ENCODE measurements at regions not wholly inside any gene's neighbourhood (a gene's known extent, or its start where the extent isn't known, plus 50 kb on each side); places are given as distances from the start of the nearest gene placed in this dataset.
"Not testable (repeated sequence)": the region's sequence is repeated elsewhere in the genome, so short reads cannot be mapped to it uniquely, and the experiment has no call there.

GRCh38 chr6:27049863-27050781, 197.4 kb upstream of the PRSS16 start:
- intact Hi-C loops (cut with micrococcal nuclease; ENCODE audit: unreplicated experiment) = no loop called here
- ATAC-seq = no peak
- POLR2A ChIA-PET = no interaction called here

GRCh38 chr6:27052082-27052730, 195.3 kb upstream of the PRSS16 start:
- H3K27me3 ChIP-seq (ENCODE audit: control insufficient read depth, insufficient read depth, low read length); H3K4me3 ChIP-seq (ENCODE audit: low read depth in 2 of 2, low read length in 2 of 2); in situ Hi-C loops (cut with HindIII; ENCODE audit: low pct_unique_long_range_greater_than_20kb, low sequenced_read_pairs); CTCF ChIA-PET; H3K4me1 ChIP-seq (ENCODE audit: control insufficient read depth, insufficient read depth, low read length); H3K27ac ChIP-seq (ENCODE audit: low read length); DNase-seq (ENCODE audit: low read depth, low spot score); POLR2A ChIA-PET; ATAC-seq; BruUV-seq (replicated peaks); H3K36me3 ChIP-seq (ENCODE audit: control insufficient read depth, insufficient read depth, low read length); H3K9me3 ChIP-seq (ENCODE audit: control insufficient read depth, insufficient read depth, low read depth, low read length): not testable (repeated sequence)
- intact Hi-C loops (cut with micrococcal nuclease; ENCODE audit: unreplicated experiment) = loop anchor here (1.0 kb wide), 1 partner anchor 26 kb away; no protein-coding TSS in a partner anchor

More at GRCh38 chr6:27049863-27050781, 197.4 kb upstream of the PRSS16 start:
- Histone ChIP-seq H3K9me3 (ENCODE audit: control insufficient read depth, insufficient read depth, low read depth, low read length) (no peaks in the 10 kb centered on the region), H3K4me3 (ENCODE audit: low read depth in 2 of 2, low read length in 2 of 2) (no peak overlapping the region), H3K4me1 (ENCODE audit: control insufficient read depth, insufficient read depth, low read length) (no peaks in the 10 kb centered on the region), H3K36me3 (ENCODE audit: control insufficient read depth, insufficient read depth, low read length) (no peaks in the 10 kb centered on the region), H3K27me3 (ENCODE audit: control insufficient read depth, insufficient read depth, low read length) (no peaks in the 10 kb centered on the region), H3K27ac (ENCODE audit: low read length) (no peak overlapping the region)
- no TSS peak for BruUV-seq (replicated peaks)
- DNase-seq (ENCODE audit: low read depth, low spot score) = no peak
- in situ Hi-C loops (cut with HindIII; ENCODE audit: low pct_unique_long_range_greater_than_20kb, low sequenced_read_pairs) = no loop called here
- TF ChIP-seq REST (IDR thresholded peaks at IDR 0.05; ENCODE audit: insufficient read depth in 1 of 2, low read depth in 2 of 2, low read length in 1 of 2) = no peak
- TF ChIP-seq POLR2AphosphoS5 (IDR thresholded peaks at IDR 0.05; ENCODE audit: low read depth, low read length) = no peak
- TF ChIP-seq SIN3A (IDR thresholded peaks at IDR 0.05; ENCODE audit: borderline replicate concordance, insufficient read depth, low read depth, low read length) = no peak
- no peak for TF ChIP-seq TCF7L2 (IDR thresholded peaks at IDR 0.05; ENCODE audit: low read depth, low read length)
- no peak for TF ChIP-seq CTCF (IDR thresholded peaks at IDR 0.05)
- CTCF ChIA-PET = no interaction called here

GRCh38 chr6:27052731-27053082, 194.8 kb upstream of the PRSS16 start:
- H3K36me3 ChIP-seq (ENCODE audit: control insufficient read depth, insufficient read depth, low read length) = no peaks in the 10 kb centered on the region
- ChIA-PET POLR2A (no interaction called here), CTCF (no interaction called here)
- no peaks in the 10 kb centered on the region for H3K9me3 ChIP-seq (ENCODE audit: control insufficient read depth, insufficient read depth, low read depth, low read length)
- in situ Hi-C loops (cut with HindIII; ENCODE audit: low pct_unique_long_range_greater_than_20kb, low sequenced_read_pairs) (no loop called here), intact Hi-C loops (cut with micrococcal nuclease; ENCODE audit: unreplicated experiment) (loop anchor here (1.0 kb wide), 1 partner anchor 26 kb away; no protein-coding TSS in a partner anchor)
- H3K4me3 ChIP-seq (ENCODE audit: low read depth in 2 of 2, low read length in 2 of 2) = no peak overlapping the region
- no peak for DNase-seq (ENCODE audit: low read depth, low spot score)
- no peaks in the 10 kb centered on the region for H3K27me3 ChIP-seq (ENCODE audit: control insufficient read depth, insufficient read depth, low read length)
- no peak overlapping the region for H3K27ac ChIP-seq (ENCODE audit: low read length)
- ATAC-seq = no peak
- no peaks in the 10 kb centered on the region for H3K4me1 ChIP-seq (ENCODE audit: control insufficient read depth, insufficient read depth, low read length)
- TF ChIP-seq POLR2AphosphoS5 (IDR thresholded peaks at IDR 0.05; ENCODE audit: low read depth, low read length) (no peak), REST (IDR thresholded peaks at IDR 0.05; ENCODE audit: insufficient read depth in 1 of 2, low read depth in 2 of 2, low read length in 1 of 2) (no peak), TCF7L2 (IDR thresholded peaks at IDR 0.05; ENCODE audit: low read depth, low read length) (no peak), SIN3A (IDR thresholded peaks at IDR 0.05; ENCODE audit: borderline replicate concordance, insufficient read depth, low read depth, low read length) (no peak), CTCF (IDR thresholded peaks at IDR 0.05) (no peak)
- no TSS peak for BruUV-seq (replicated peaks)

All from Panc1 (cell line).